Fibroblast of the conjunctiva (primary cell): ENCODE measurements at regions not wholly inside any gene's neighbourhood (a gene's known extent, or its start where the extent isn't known, plus 50 kb on each side); places are given as distances from the start of the nearest gene placed in this dataset.
"Not testable (repeated sequence)": the region's sequence is repeated elsewhere in the genome, so short reads cannot be mapped to it uniquely, and the experiment has no call there.

ENCODE experiments used
- DNase-seq: peaks from one replicate; pipeline ENCODE4 v3.0.0-alpha.2; 2010; ENCODE audit warnings: low read depth

GRCh38 chr11:92168936-92169335 is 55.7 kb upstream of the FAT3 start:
- no peak for DNase-seq

GRCh38 chr11:92167571-92167970 is 57.0 kb upstream of the FAT3 start:
- no peak for DNase-seq

GRCh38 chr11:92166335-92166734 is 58.3 kb upstream of the FAT3 start:
- DNase-seq: no peak

- DNase-seq: no peak
Measured at GRCh38 chr11:92163879-92164278, 60.7 kb upstream of the FAT3 start.

GRCh38 chr11:92162776-92163175 is 61.8 kb upstream of the FAT3 start:
- DNase-seq: no peak

GRCh38 chr11:92159931-92160330 is 64.7 kb upstream of the FAT3 start:
- no peak for DNase-seq

- not testable (repeated sequence) for DNase-seq
Measured at GRCh38 chr11:92157390-92157789, 67.2 kb upstream of the FAT3 start.

- DNase-seq: no peak
Measured at GRCh38 chr11:92154611-92155010, 70.0 kb upstream of the FAT3 start.

- no peak for DNase-seq
Measured at GRCh38 chr11:92154110-92154509, 70.5 kb upstream of the FAT3 start.

GRCh38 chr11:92153542-92153941 is 71.1 kb upstream of the FAT3 start:
- DNase-seq: no peak

- DNase-seq: no peak
Measured at GRCh38 chr11:92152245-92152644, 72.4 kb upstream of the FAT3 start.

- no peak for DNase-seq
Measured at GRCh38 chr11:92149996-92150395, 74.6 kb upstream of the FAT3 start.

GRCh38 chr11:92141725-92142124 is 82.9 kb upstream of the FAT3 start:
- DNase-seq: no peak

- DNase-seq: no peak
Measured at GRCh38 chr11:92141159-92141558, 83.5 kb upstream of the FAT3 start.

GRCh38 chr11:92140021-92140420 is 84.6 kb upstream of the FAT3 start:
- no peak for DNase-seq

- no peak for DNase-seq
Measured at GRCh38 chr11:92138296-92138695, 86.3 kb upstream of the FAT3 start.

- no peak for DNase-seq
Measured at GRCh38 chr11:92137747-92138146, 86.9 kb upstream of the FAT3 start.

GRCh38 chr11:92136797-92137196 is 87.8 kb upstream of the FAT3 start:
- DNase-seq: no peak

- DNase-seq: no peak
Measured at GRCh38 chr11:92131289-92131865, 93.2 kb upstream of the FAT3 start.

- DNase-seq: no peak
Measured at GRCh38 chr11:92130421-92130831, 94.2 kb upstream of the FAT3 start.

GRCh38 chr11:92129811-92130210 is 94.8 kb upstream of the FAT3 start:
- no peak for DNase-seq

- DNase-seq: no peak
Measured at GRCh38 chr11:92128026-92128425, 96.6 kb upstream of the FAT3 start.

GRCh38 chr11:92125321-92125720 is 99.3 kb upstream of the FAT3 start:
- no peak for DNase-seq

- DNase-seq: no peak
Measured at GRCh38 chr11:92123540-92123939, 101.1 kb upstream of the FAT3 start.

- DNase-seq: no peak
Measured at GRCh38 chr11:92122561-92122960, 102.1 kb upstream of the FAT3 start.
